PC-9 (cell line): ENCODE measurements at regions not wholly inside any gene's neighbourhood (a gene's known extent, or its start where the extent isn't known, plus 50 kb on each side); places are given as distances from the start of the nearest gene placed in this dataset.

Experiments used
- BruUV-seq: library from RNA; stranded (reverse); fragments of 400-500 nt; replicated peaks from 2 replicates; lab custom pipeline; 2021; lab: Mats Ljungman, UMichigan
- CTCF ChIA-PET: fragments of 300-600 bp; sonication (Branson Sonifier 250); formaldehyde crosslinking; loops from one replicate; lab custom pipeline; 2022; ENCODE audit warnings: antibody characterized with exemption; lab: Charles Lee
- POLR2A ChIA-PET: fragments of 300-600 bp; sonication (Branson Sonifier 250); formaldehyde crosslinking; loops from one replicate; lab custom pipeline; 2022; ENCODE audit warnings: antibody characterized with exemption; ENCODE audit not compliant: unreplicated experiment; lab: Charles Lee
- DNase-seq, 2 experiments: peaks; one replicate each; pipeline versions ENCODE4 v3.0.0 to v3.0.0-alpha.2; 2015 to 2022; ENCODE audit warnings: mixed read lengths in 1 of 2
- H2AFZ ChIP-seq: fragments of 200-600 bp; sonication (generic); 2 replicates; pipeline ENCODE4 v1.8.1; 2017; ENCODE audit warnings: antibody characterized with exemption
- H3F3A ChIP-seq: fragments of 200-600 bp; sonication (generic); 2 replicates; pipeline ENCODE4 v1.8.1; 2017; ENCODE audit warnings: antibody characterized with exemption, mild to moderate bottlenecking, low read depth; ENCODE audit not compliant: insufficient read depth
- H3K27ac ChIP-seq: fragments of 200-600 bp; sonication (generic); 2 replicates; pipeline ENCODE4 v1.6.1; 2016; ENCODE audit warnings: mixed run types
- H3K27me3 ChIP-seq: fragments of 200-600 bp; sonication (generic); 2 replicates; pipeline ENCODE4 v1.6.1; 2016; ENCODE audit warnings: low read depth, mixed run types; ENCODE audit not compliant: insufficient read depth
- H3K36me3 ChIP-seq: fragments of 200-600 bp; sonication (generic); 2 replicates; pipeline ENCODE4 v1.6.1; 2016; ENCODE audit warnings: low read depth, mixed run types
- H3K4me1 ChIP-seq: fragments of 200-600 bp; sonication (generic); replicated peaks from 2 replicates; pipeline ENCODE4 v1.6.1; 2016; ENCODE audit warnings: mixed run types; ENCODE audit not compliant: insufficient read depth
- H3K4me2 ChIP-seq: fragments of 200-600 bp; sonication (generic); 2 replicates; pipeline ENCODE4 v1.6.1; 2017; ENCODE audit warnings: mixed run types
- H3K4me3 ChIP-seq: fragments of 200-600 bp; sonication (generic); 2 replicates; pipeline ENCODE4 v1.6.1; 2016; ENCODE audit warnings: mixed run types
- H3K79me2 ChIP-seq: fragments of 200-600 bp; sonication (generic); 2 replicates; pipeline ENCODE4 v1.6.1; 2017; ENCODE audit warnings: low read depth, mixed run types
- H3K9me2 ChIP-seq: fragments of 200-600 bp; sonication (generic); 2 replicates; pipeline ENCODE4 v1.8.1; 2017; ENCODE audit warnings: mild to moderate bottlenecking; ENCODE audit not compliant: insufficient read depth
- H3K9me3 ChIP-seq: fragments of 200-600 bp; sonication (generic); 2 replicates; pipeline ENCODE4 v1.8.1; 2016; ENCODE audit warnings: low read depth; ENCODE audit not compliant: insufficient read depth
- H4K20me1 ChIP-seq: fragments of 200-600 bp; sonication (generic); 2 replicates; pipeline ENCODE4 v1.8.1; 2017; ENCODE audit not compliant: insufficient read depth
- EZH2 ChIP-seq: fragments of 200-600 bp; sonication (generic); IDR thresholded peaks from 2 replicates; pipeline ENCODE4 v1.8.0; 2017; ENCODE audit warnings: antibody characterized with exemption, low read depth
- intact Hi-C: fragments of 100-400 bp; cut with micrococcal nuclease; formaldehyde crosslinking; loops from one replicate; pipeline ENCODE4 v1.10.0; 2022; ENCODE audit not compliant: unreplicated experiment
- TF ChIP-seq, protein P1 (sequence below): fragments of 200-600 bp; sonication (generic); conservative IDR thresholded peaks from 2 replicates; pipeline ENCODE4 v1.6.1; 2017; ENCODE audit warnings: mixed run types, antibody characterized with exemption, mild to moderate bottlenecking, moderate library complexity

DNA sequence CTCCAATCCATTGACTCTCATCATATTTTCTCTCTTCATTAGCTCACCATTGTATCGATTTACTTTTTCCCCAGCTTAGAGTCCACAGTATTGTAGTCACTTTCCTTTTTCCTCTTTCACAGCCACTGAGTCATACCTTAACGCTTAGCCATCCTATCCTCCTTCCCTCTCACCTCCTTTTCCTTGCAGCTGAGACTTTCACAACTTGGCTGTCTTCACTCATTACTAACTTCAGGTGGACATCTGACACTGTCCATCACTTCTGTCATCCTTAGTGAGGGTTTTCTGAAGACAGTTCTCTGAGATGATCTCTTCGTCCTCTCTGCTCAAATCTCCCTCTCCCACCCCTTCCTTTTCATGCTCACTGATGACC lies 70.5 kb upstream of the ESX1 start:
- BruUV-seq, result no TSS peak
- no peak for TF ChIP-seq EZH2
- TF ChIP-seq, protein P1, sequence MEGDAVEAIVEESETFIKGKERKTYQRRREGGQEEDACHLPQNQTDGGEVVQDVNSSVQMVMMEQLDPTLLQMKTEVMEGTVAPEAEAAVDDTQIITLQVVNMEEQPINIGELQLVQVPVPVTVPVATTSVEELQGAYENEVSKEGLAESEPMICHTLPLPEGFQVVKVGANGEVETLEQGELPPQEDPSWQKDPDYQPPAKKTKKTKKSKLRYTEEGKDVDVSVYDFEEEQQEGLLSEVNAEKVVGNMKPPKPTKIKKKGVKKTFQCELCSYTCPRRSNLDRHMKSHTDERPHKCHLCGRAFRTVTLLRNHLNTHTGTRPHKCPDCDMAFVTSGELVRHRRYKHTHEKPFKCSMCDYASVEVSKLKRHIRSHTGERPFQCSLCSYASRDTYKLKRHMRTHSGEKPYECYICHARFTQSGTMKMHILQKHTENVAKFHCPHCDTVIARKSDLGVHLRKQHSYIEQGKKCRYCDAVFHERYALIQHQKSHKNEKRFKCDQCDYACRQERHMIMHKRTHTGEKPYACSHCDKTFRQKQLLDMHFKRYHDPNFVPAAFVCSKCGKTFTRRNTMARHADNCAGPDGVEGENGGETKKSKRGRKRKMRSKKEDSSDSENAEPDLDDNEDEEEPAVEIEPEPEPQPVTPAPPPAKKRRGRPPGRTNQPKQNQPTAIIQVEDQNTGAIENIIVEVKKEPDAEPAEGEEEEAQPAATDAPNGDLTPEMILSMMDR, result no peak
- Histone ChIP-seq H2AFZ (peak overlapping the region; percentile 67; the same call in 1 of the 2 replicates), H3K9me3 (no peaks in the 10 kb centered on the region), H3K27ac (peak overlapping the region; percentile 95), H3K4me2 (peak overlapping the region; percentile 71), H3K79me2 (no peaks in the 10 kb centered on the region), H3K4me3 (peak overlapping the region; percentile 23; the same call in 1 of the 2 replicates), H3K9me2 (no peaks in the 10 kb centered on the region), H3K36me3 (no peaks in the 10 kb centered on the region), H3F3A (peaks cover 47% of the 10 kb centered on the region), H3K4me1 (peaks cover 82% of the 10 kb centered on the region), H4K20me1 (no peaks in the 10 kb centered on the region), H3K27me3 (no peaks in the 10 kb centered on the region)
- POLR2A ChIA-PET, result interaction anchor here (0.7 kb wide), 1 partner anchor 63 kb away, joined by 3 read pairs; no protein-coding TSS in a partner anchor
- intact Hi-C loops, result no loop called here
- CTCF ChIA-PET, result no interaction called here
- DNase-seq, result peak in 1 of 2 experiments; percentile 81

DNA sequence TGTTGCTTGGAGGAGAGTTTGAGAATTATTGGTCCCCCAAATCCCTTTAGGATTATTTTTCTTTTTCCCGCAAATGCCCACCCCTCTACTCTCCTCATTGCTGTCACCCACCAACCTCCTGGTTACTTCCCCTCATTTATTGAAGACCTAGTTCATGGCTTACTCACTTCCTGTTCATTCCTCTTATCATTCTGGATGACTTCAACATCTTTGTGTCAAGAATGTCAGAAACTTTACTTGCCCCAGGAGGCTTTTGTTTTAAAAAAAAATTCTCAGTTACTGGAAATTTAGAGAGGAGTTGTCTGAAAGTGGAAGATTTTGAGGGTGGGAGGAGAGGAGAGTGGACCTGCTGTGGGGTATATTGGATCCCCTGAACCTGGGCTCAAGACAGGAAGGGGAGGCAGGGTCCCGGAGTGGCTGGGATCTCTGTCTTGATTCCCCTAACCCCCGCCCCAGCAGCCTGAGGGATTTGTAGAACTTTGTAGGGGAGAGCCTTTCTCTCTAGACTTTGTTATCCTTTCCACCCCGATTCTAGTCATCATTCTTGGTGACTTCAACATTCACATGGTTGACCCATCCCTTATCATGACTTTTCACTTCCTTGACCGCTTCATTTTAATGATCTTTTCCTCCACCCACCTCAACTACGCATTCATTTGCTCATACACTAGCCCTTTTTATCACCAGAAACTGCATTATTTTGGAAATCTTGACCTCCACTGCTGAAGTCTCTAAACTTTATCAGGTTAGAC lies 69.9 kb upstream of the ESX1 start:
- H3K27me3 ChIP-seq, result no peaks in the 10 kb centered on the region
- H3K79me2 ChIP-seq, result no peaks in the 10 kb centered on the region
- POLR2A ChIA-PET, result interaction anchor here (0.7 kb wide), 1 partner anchor 63 kb away, joined by 3 read pairs; no protein-coding TSS in a partner anchor
- peak overlapping the region; percentile 95 for H3K27ac ChIP-seq
- CTCF ChIA-PET, result no interaction called here
- H3K4me1 ChIP-seq, result peaks cover 82% of the 10 kb centered on the region
- H3K9me2 ChIP-seq, result no peaks in the 10 kb centered on the region
- intact Hi-C loops, result no loop called here
- BruUV-seq, result no TSS peak
- H3K4me3 ChIP-seq, result peak overlapping the region; percentile 23; the same call in 1 of the 2 replicates
- H2AFZ ChIP-seq, result peak overlapping the region; percentile 67; the same call in 1 of the 2 replicates
- H3K4me2 ChIP-seq, result peak overlapping the region; percentile 71
- no peaks in the 10 kb centered on the region for H4K20me1 ChIP-seq
- H3K9me3 ChIP-seq, result no peaks in the 10 kb centered on the region
- H3K36me3 ChIP-seq, result no peaks in the 10 kb centered on the region
- H3F3A ChIP-seq, result peaks cover 46% of the 10 kb centered on the region
- TF ChIP-seq, protein P1, result no peak
- TF ChIP-seq EZH2, result no peak
- peak in 1 of 2 experiments; percentile 40 for DNase-seq

DNA sequence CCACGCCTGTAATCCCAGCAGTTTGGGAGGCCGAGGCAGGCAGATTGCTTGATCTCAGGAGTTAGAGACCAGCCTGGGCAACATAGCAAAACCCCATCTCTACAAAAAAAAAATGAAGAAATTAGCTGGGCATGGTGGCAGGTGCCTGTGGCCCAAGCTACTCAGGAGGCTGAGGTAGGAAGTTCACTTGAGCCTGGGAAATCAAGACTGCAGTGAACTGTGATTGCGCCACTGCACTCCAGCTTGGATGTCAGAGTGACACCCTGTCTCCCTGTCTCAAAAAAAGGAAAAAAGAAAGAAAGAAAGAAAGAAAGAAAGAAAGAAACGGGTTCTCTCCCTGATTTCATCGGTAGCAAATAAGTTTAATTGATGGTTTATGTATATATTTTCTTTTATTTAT lies 64.6 kb upstream of the ESX1 start:
- ChIA-PET POLR2A (no interaction called here), CTCF (interaction anchor here (0.5 kb wide), 1 partner anchor 33 kb away, joined by 3 read pairs; no protein-coding TSS in a partner anchor)
- Histone ChIP-seq H3K79me2 (no peaks in the 10 kb centered on the region), H3K4me2 (peak overlapping the region; percentile 78), H3F3A (peaks cover 59% of the 10 kb centered on the region), H4K20me1 (no peaks in the 10 kb centered on the region), H3K9me2 (no peaks in the 10 kb centered on the region), H2AFZ (no peak overlapping the region), H3K9me3 (no peaks in the 10 kb centered on the region), H3K27ac (peak overlapping the region; percentile 99), H3K27me3 (no peaks in the 10 kb centered on the region), H3K4me1 (peaks cover 86% of the 10 kb centered on the region), H3K4me3 (peak overlapping the region; percentile 39; the same call in 1 of the 2 replicates), H3K36me3 (no peaks in the 10 kb centered on the region)
- no peak for TF ChIP-seq EZH2
- TF ChIP-seq, protein P1, result no peak
- BruUV-seq, result TSS peak; percentile 57
- intact Hi-C loops, result loop anchor here (5.0 kb wide), 2 partner anchors 113 to 248 kb away; partner anchors contain the start of gene IL1RAPL2
- DNase-seq, result peak in 1 of 2 experiments; percentile 65
